Lung (tissue), 11 donors: ENCODE measurements at regions not wholly inside any gene's neighbourhood (a gene's known extent, or its start where the extent isn't known, plus 50 kb on each side); places are given as distances from the start of the nearest gene placed in this dataset.
"Not testable (repeated sequence)": the region's sequence is repeated elsewhere in the genome, so short reads cannot be mapped to it uniquely, and the experiment has no call there.

Experiments used
- ATAC-seq: fragments of 200-7000 bp; cut with Tn5 transposase; one replicate; pipeline ENCODE4 v1.9.1; 2020; ENCODE audit warnings: moderate number of reproducible peaks; ENCODE audit not compliant: insufficient read depth, low FRiP score
- DNase-seq, 3 donors: peaks; one replicate each; pipeline ENCODE4 v3.0.0-alpha.2; 2013 to 2017
- H3K27ac ChIP-seq, 2 donors: one replicate each; pipeline ENCODE4 v1.5.1; 2013; ENCODE audit warnings: mild to moderate bottlenecking in 2 of 2, moderate library complexity in 2 of 2, control low read depth in 1 of 2, inconsistent platforms in 1 of 2, low read depth in 1 of 2, low read length in 1 of 2
- H3K27me3 ChIP-seq, 3 donors: one replicate each; pipeline ENCODE4 v1.5.1; 2013; ENCODE audit warnings: low read length in 2 of 3; ENCODE audit not compliant: control insufficient read depth in 3 of 3, insufficient read depth in 3 of 3
- H3K36me3 ChIP-seq, 4 donors: one replicate each; pipeline ENCODE4 v1.5.1; 2013; ENCODE audit warnings: low read length in 4 of 4, mild to moderate bottlenecking in 1 of 4, moderate library complexity in 1 of 4; ENCODE audit not compliant: control insufficient read depth in 4 of 4, insufficient read depth in 4 of 4
- H3K4me1 ChIP-seq, 5 donors: one replicate each; pipeline ENCODE4 v1.5.1; 2013; ENCODE audit warnings: low read length in 5 of 5, mild to moderate bottlenecking in 2 of 5, moderate library complexity in 1 of 5; ENCODE audit not compliant: control insufficient read depth in 5 of 5, insufficient read depth in 5 of 5
- H3K4me3 ChIP-seq: one replicate; pipeline ENCODE4 v1.5.1; 2013; ENCODE audit warnings: mild to moderate bottlenecking, control low read depth, moderate library complexity
- H3K9ac ChIP-seq, 2 donors: one replicate each; pipeline ENCODE4 v1.5.1; 2013; ENCODE audit warnings: low read length in 2 of 2, control low read depth in 1 of 2; ENCODE audit not compliant: insufficient read depth in 1 of 2
- H3K9me3 ChIP-seq, 4 donors: one replicate each; pipeline ENCODE4 v1.5.1; 2013; ENCODE audit warnings: low read length in 3 of 4, mild to moderate bottlenecking in 1 of 4, moderate library complexity in 1 of 4; ENCODE audit not compliant: control insufficient read depth in 4 of 4, insufficient read depth in 3 of 4
- WGBS, 2 donors: extraction: QIAGEN DNeasy Blood & Tissue Kit; methylation state at CpG; one replicate each; pipeline ENCODE4 v1.1.7; 2013; 5-methylcytosine and 5-hydroxymethylcytosine counted together
- TF ChIP-seq, protein P1 (sequence below): IDR thresholded peaks from 2 replicates; pipeline ENCODE4 v1.5.1; 2012; ENCODE audit warnings: mild to moderate bottlenecking; ENCODE audit errors: control extremely low read depth, extremely low read depth
- donor health status: control.
- donor health status: control.
- donor health status: Bipolar disorder and iron deficiency.
- donor health status: healthy.
- donor health status: DM: yes; HTN: yes; CAD: no.

DNA sequence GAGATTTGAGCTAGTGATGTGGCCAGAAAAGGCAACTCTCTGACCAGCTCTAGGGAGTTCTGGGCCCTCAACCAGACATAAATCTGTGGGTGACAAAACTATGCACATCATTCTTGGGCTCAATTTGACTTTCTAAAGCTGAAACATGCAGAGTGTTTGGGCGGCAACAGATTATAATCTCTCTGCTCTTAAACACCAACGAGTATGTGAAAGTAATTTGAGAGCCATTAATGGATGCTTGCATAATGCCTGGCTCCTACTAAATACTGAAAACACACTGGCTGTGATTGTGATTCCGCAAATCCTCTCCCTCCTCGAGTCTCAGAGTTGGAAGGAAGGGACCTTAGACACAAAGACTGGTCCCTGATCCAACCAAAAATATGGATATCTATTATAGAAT is 186.7 kb downstream of the UACA start:
- no peak overlapping the region for H3K4me3 ChIP-seq
- TF ChIP-seq, protein P1, sequence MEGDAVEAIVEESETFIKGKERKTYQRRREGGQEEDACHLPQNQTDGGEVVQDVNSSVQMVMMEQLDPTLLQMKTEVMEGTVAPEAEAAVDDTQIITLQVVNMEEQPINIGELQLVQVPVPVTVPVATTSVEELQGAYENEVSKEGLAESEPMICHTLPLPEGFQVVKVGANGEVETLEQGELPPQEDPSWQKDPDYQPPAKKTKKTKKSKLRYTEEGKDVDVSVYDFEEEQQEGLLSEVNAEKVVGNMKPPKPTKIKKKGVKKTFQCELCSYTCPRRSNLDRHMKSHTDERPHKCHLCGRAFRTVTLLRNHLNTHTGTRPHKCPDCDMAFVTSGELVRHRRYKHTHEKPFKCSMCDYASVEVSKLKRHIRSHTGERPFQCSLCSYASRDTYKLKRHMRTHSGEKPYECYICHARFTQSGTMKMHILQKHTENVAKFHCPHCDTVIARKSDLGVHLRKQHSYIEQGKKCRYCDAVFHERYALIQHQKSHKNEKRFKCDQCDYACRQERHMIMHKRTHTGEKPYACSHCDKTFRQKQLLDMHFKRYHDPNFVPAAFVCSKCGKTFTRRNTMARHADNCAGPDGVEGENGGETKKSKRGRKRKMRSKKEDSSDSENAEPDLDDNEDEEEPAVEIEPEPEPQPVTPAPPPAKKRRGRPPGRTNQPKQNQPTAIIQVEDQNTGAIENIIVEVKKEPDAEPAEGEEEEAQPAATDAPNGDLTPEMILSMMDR, result no peak
- H3K27me3 ChIP-seq, result peaks cover 0 to 13% (median 0%) of the 10 kb centered on the region in 3 donors
- no peaks in the 10 kb centered on the region for H3K36me3 ChIP-seq
- no peak overlapping the region for H3K27ac ChIP-seq
- 59 to 67% methylated on average over 4 of the region's 4 CpGs for WGBS, 2 donors
- DNase-seq (peak in 2 of 3 donors; percentile 53 to 83), ATAC-seq (no peak)
- peaks cover 0 to 1% (median 0%) of the 10 kb centered on the region in 4 donors for H3K9me3 ChIP-seq
- H3K4me1 ChIP-seq, result peaks cover 0 to 24% (median 0%) of the 10 kb centered on the region in 5 donors
- no peak overlapping the region for H3K9ac ChIP-seq

DNA sequence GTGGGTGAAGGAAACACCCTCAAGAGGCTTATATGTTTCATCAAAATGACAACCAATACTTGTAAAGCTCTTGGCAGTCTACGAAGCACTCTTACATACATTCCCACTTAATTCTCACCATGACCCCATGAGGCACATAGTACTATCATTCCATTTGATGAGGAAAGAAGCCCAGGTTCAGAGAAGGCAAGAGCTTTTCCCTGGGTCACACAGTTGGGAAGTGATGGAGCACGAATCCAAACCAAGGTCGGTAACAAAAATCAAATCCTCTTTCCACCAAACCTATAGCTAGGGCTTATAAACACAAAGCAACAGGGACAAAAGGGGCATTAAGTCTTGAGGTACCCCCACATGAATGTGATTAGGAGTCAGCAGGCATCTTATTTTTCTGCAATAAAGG is 187.1 kb downstream of the UACA start:
- ATAC-seq (no peak), DNase-seq (no peak)
- peaks cover 0 to 24% (median 0%) of the 10 kb centered on the region in 5 donors for H3K4me1 ChIP-seq
- H3K27me3 ChIP-seq, result peaks cover 0 to 11% (median 0%) of the 10 kb centered on the region in 3 donors
- no peak overlapping the region for H3K9ac ChIP-seq
- no peak overlapping the region for H3K27ac ChIP-seq
- peaks cover 0 to 1% (median 0%) of the 10 kb centered on the region in 4 donors for H3K9me3 ChIP-seq
- H3K4me3 ChIP-seq, result no peak overlapping the region
- WGBS, 2 donors, result 91 to 95% methylated on average over 3 of the region's 3 CpGs
- TF ChIP-seq, protein P1, result no peak
- H3K36me3 ChIP-seq, result no peaks in the 10 kb centered on the region

DNA sequence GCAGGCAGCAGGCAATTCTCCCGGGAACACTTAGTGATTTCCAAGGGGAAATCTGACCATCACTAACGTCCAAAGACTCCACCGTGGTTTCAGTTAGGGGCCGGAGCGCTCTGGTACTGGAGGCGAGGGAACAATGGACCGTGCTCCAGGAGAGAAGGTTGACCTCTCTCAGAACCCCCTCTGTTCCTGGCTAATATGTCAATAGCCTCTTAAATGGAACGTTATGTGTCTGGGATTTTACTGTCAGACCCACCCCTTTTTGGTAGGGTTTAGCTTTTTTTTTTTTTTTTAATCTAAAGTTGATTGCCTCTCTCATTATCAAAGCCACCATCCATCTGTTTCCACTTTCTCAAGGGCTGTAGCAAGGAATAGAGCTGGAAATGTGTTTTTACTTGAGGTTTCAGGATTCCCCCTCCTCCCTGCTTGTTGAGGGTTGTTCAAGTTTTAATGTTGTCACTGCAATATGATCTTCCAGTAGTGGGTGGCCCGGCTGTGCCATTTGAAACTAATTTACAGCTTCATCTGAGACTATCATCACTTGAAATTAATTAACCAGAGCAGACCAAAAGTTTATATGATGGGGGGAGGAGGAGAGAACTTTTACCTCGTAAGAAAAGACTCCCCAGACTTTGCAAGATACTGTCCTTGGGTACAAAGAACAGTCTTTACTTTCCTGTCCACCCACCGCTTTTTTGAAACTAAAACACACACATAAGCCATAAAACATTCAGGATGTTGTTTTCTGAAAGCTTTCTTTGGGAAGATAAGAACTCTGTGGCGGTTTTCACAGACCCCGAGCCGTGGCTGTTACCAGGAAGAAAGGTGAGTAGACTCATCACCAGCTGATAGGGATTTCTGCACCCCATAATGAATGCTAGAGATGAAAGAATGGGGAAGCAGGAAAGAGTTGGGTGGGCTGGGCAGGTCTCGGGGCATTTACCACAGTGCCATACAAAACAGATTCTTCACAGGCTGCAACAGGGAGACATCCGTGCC is 187.8 kb downstream of the UACA start:
- no peaks in the 10 kb centered on the region for H3K36me3 ChIP-seq
- peaks cover 0 to 1% (median 0%) of the 10 kb centered on the region in 4 donors for H3K9me3 ChIP-seq
- no peak for ATAC-seq
- DNase-seq, result peak; percentile 31 to 72 (median 67)
- WGBS, 2 donors, result 66 to 68% methylated on average over 16 of the region's 16 CpGs
- H3K27me3 ChIP-seq, result peaks cover 0 to 9% (median 0%) of the 10 kb centered on the region in 3 donors
- H3K9ac ChIP-seq, result no peak overlapping the region
- H3K4me1 ChIP-seq, result peaks cover 0 to 24% (median 0%) of the 10 kb centered on the region in 5 donors
- H3K27ac ChIP-seq, result no peak overlapping the region
- TF ChIP-seq, protein P1, result no peak
- H3K4me3 ChIP-seq, result no peak overlapping the region

DNA sequence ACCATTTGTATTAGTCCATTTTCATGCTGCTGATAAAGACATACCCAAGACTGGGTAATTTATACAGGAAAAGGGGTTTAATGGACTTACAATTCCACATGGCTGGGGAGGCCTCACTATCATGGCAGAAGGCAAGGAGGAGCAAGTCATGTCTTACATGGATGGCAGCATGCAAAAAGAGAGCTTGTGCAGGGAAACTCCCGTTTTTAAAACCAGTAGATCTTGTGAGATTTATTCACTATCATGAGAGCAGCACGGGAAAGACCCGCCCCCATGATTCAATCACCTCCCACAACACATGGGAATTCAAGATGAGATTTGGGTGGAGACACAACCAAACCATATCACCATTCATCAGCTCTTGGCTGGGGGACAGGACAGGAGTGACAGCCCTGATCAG is 189.0 kb downstream of the UACA start:
- not testable (repeated sequence) for ATAC-seq, H3K9me3 ChIP-seq

More for the DNA sequence above, 189.0 kb downstream of the UACA start:
- H3K4me3 ChIP-seq, H3K27ac ChIP-seq, H3K27me3 ChIP-seq, H3K9ac ChIP-seq, H3K36me3 ChIP-seq, DNase-seq: not testable (repeated sequence)
- WGBS, 2 donors, result 90 to 92% methylated on average over 3 of the region's 3 CpGs
- H3K4me1 ChIP-seq, result peaks cover 0 to 24% (median 0%) of the 10 kb centered on the region in 5 donors
